ACC112 (cell line): ENCODE measurements at regions not wholly inside any gene's neighbourhood (a gene's known extent, or its start where the extent isn't known, plus 50 kb on each side); places are given as distances from the start of the nearest gene placed in this dataset.
A peak's percentile ranks its signal among the peaks of the same experiment; 100 is the strongest.

Experiments
- H2AFZ ChIP-seq: fragments of 200-600 bp; sonication (generic); one replicate; pipeline ENCODE4 v1.6.0; 2017; ENCODE audit warnings: antibody characterized with exemption, low read length; ENCODE audit not compliant: unreplicated experiment
- H3K27ac ChIP-seq: fragments of 200-600 bp; sonication (generic); 2 replicates; pipeline ENCODE4 v1.5.1; 2014; ENCODE audit warnings: low read depth, mild to moderate bottlenecking, antibody characterized with exemption, low read length, moderate library complexity
- H3K27me3 ChIP-seq: fragments of 200-600 bp; sonication (generic); 2 replicates; pipeline ENCODE4 v1.6.1; 2014; ENCODE audit warnings: mild to moderate bottlenecking, antibody characterized with exemption, low read length, moderate library complexity, mixed read lengths; ENCODE audit not compliant: insufficient read depth
- H3K36me3 ChIP-seq: fragments of 200-600 bp; sonication (generic); 2 replicates; pipeline ENCODE4 v1.6.1; 2016; ENCODE audit warnings: mild to moderate bottlenecking, antibody characterized with exemption, low read length, moderate library complexity, mixed read lengths; ENCODE audit not compliant: insufficient read depth
- H3K4me1 ChIP-seq: fragments of 200-600 bp; sonication (generic); one replicate; pipeline ENCODE4 v1.6.1; 2016; ENCODE audit warnings: low read length, mixed read lengths; ENCODE audit not compliant: insufficient read depth, unreplicated experiment, control insufficient read depth
- H3K4me3 ChIP-seq: fragments of 200-600 bp; sonication (generic); 2 replicates; pipeline ENCODE4 v1.5.1; 2014; ENCODE audit warnings: mild to moderate bottlenecking, low read depth, low read length
- H3K79me2 ChIP-seq: fragments of 200-600 bp; sonication (generic); one replicate; pipeline ENCODE4 v1.6.0; 2016; ENCODE audit warnings: low read length; ENCODE audit not compliant: control insufficient read depth, unreplicated experiment, insufficient read depth

GRCh38 chr1:222995236-222995580 is 147.8 kb downstream of the TLR5 start:
- no peaks in the 10 kb centered on the region for H3K79me2 ChIP-seq
- H3K27ac ChIP-seq, result peak overlapping the region; percentile 55
- H3K27me3 ChIP-seq, result no peaks in the 10 kb centered on the region
- H3K36me3 ChIP-seq, result peaks cover 4% of the 10 kb centered on the region; the same call in 1 of the 2 replicates
- no peak overlapping the region for H2AFZ ChIP-seq
- H3K4me3 ChIP-seq, result 0 out of 2 replicates have a peak overlapping the region, but pooled peaks have one; percentile 4
- peaks cover 27% of the 10 kb centered on the region for H3K4me1 ChIP-seq

- Histone ChIP-seq H2AFZ (no peak overlapping the region), H3K79me2 (no peaks in the 10 kb centered on the region), H3K4me1 (peaks cover 27% of the 10 kb centered on the region), H3K4me3 (no peak overlapping the region), H3K27ac (no peak overlapping the region), H3K36me3 (peaks cover 4% of the 10 kb centered on the region; the same call in 1 of the 2 replicates), H3K27me3 (no peaks in the 10 kb centered on the region)
Observed at GRCh38 chr1:222995620-222996309, 147.3 kb downstream of the TLR5 start.

GRCh38 chr1:222996310-222996975 is 146.6 kb downstream of the TLR5 start:
- no peak overlapping the region for H2AFZ ChIP-seq
- H3K27me3 ChIP-seq, result no peaks in the 10 kb centered on the region
- peaks cover 4% of the 10 kb centered on the region; the same call in 1 of the 2 replicates for H3K36me3 ChIP-seq
- no peak overlapping the region for H3K4me3 ChIP-seq
- H3K79me2 ChIP-seq, result no peaks in the 10 kb centered on the region
- H3K27ac ChIP-seq, result no peak overlapping the region
- H3K4me1 ChIP-seq, result peaks cover 30% of the 10 kb centered on the region

- H3K4me1 ChIP-seq, result peaks cover 14% of the 10 kb centered on the region
Observed at GRCh38 chr1:223000632-223001031, 142.4 kb downstream of the TLR5 start.

GRCh38 chr1:223001653-223002634 is 141.1 kb downstream of the TLR5 start:
- no peak overlapping the region for H2AFZ ChIP-seq
- H3K36me3 ChIP-seq, result peaks cover 14% of the 10 kb centered on the region; the same call in 1 of the 2 replicates
- H3K79me2 ChIP-seq, result no peaks in the 10 kb centered on the region
- no peaks in the 10 kb centered on the region for H3K27me3 ChIP-seq
- H3K4me3 ChIP-seq, result no peak overlapping the region
- H3K4me1 ChIP-seq, result peaks cover 10% of the 10 kb centered on the region
- H3K27ac ChIP-seq, result no peak overlapping the region

More at GRCh38 chr1:223000632-223001031, 142.4 kb downstream of the TLR5 start:
- H3K27ac ChIP-seq, result no peak overlapping the region
- no peak overlapping the region for H2AFZ ChIP-seq
- H3K4me3 ChIP-seq, result no peak overlapping the region
- H3K27me3 ChIP-seq, result no peaks in the 10 kb centered on the region
- H3K36me3 ChIP-seq, result peaks cover 14% of the 10 kb centered on the region; the same call in 1 of the 2 replicates
- H3K79me2 ChIP-seq, result no peaks in the 10 kb centered on the region

- Histone ChIP-seq H3K4me3 (no peak overlapping the region), H3K36me3 (peaks cover 14% of the 10 kb centered on the region; the same call in 1 of the 2 replicates), H3K4me1 (peaks cover 10% of the 10 kb centered on the region), H3K27ac (no peak overlapping the region), H3K79me2 (no peaks in the 10 kb centered on the region), H2AFZ (no peak overlapping the region), H3K27me3 (no peaks in the 10 kb centered on the region)
Observed at GRCh38 chr1:223003549-223003948, 139.5 kb downstream of the TLR5 start.

GRCh38 chr1:223006371-223006770 is 136.7 kb downstream of the TLR5 start:
- Histone ChIP-seq H3K27ac (no peak overlapping the region), H3K4me1 (peaks cover 18% of the 10 kb centered on the region), H3K4me3 (no peak overlapping the region), H3K27me3 (no peaks in the 10 kb centered on the region), H2AFZ (no peak overlapping the region), H3K36me3 (0 out of 2 replicates have a peak, but pooled peaks cover 11% of the 10 kb centered on the region), H3K79me2 (no peaks in the 10 kb centered on the region)

GRCh38 chr1:223006917-223007648 is 136.0 kb downstream of the TLR5 start:
- H3K27ac ChIP-seq, result no peak overlapping the region
- H3K27me3 ChIP-seq, result no peaks in the 10 kb centered on the region
- H3K79me2 ChIP-seq, result no peaks in the 10 kb centered on the region
- no peak overlapping the region for H2AFZ ChIP-seq
- peaks cover 14% of the 10 kb centered on the region for H3K4me1 ChIP-seq
- H3K36me3 ChIP-seq, result 0 out of 2 replicates have a peak, but pooled peaks cover 11% of the 10 kb centered on the region
- no peak overlapping the region for H3K4me3 ChIP-seq

GRCh38 chr1:223007935-223008334 is 135.1 kb downstream of the TLR5 start:
- H3K27me3 ChIP-seq, result no peaks in the 10 kb centered on the region
- peaks cover 12% of the 10 kb centered on the region for H3K4me1 ChIP-seq
- H3K4me3 ChIP-seq, result no peak overlapping the region
- H3K27ac ChIP-seq, result no peak overlapping the region
- H3K79me2 ChIP-seq, result no peaks in the 10 kb centered on the region
- H3K36me3 ChIP-seq, result 0 out of 2 replicates have a peak, but pooled peaks cover 7% of the 10 kb centered on the region
- no peak overlapping the region for H2AFZ ChIP-seq

- peaks cover 12% of the 10 kb centered on the region for H3K4me1 ChIP-seq
Observed at GRCh38 chr1:223008808-223009207, 134.2 kb downstream of the TLR5 start.

More at GRCh38 chr1:223008808-223009207, 134.2 kb downstream of the TLR5 start:
- Histone ChIP-seq H3K36me3 (0 out of 2 replicates have a peak, but pooled peaks cover 5% of the 10 kb centered on the region), H2AFZ (no peak overlapping the region), H3K27ac (no peak overlapping the region), H3K4me3 (no peak overlapping the region), H3K27me3 (no peaks in the 10 kb centered on the region), H3K79me2 (no peaks in the 10 kb centered on the region)
